HEK293 (cell line): ENCODE measurements at regions not wholly inside any gene's neighbourhood (a gene's known extent, or its start where the extent isn't known, plus 50 kb on each side); places are given as distances from the start of the nearest gene placed in this dataset.

ENCODE experiments used
- CTCF ChIP-seq: fragments of 450-650 bp; formaldehyde crosslinking; IDR thresholded peaks from 2 replicates; pipeline ENCODE4 v1.5.1; 2016; ENCODE audit warnings: missing biosample characterization, missing genetic modification characterization
- HOXA7 ChIP-seq: sonication (generic); formaldehyde crosslinking; IDR thresholded peaks from 2 replicates; pipeline ENCODE4 v1.8.1; 2022; ENCODE audit warnings: missing genetic modification reagents, borderline replicate concordance
- MYNN ChIP-seq: fragments of 450-650 bp; formaldehyde crosslinking; IDR thresholded peaks from 2 replicates; pipeline ENCODE4 v1.5.1; 2016; ENCODE audit warnings: missing biosample characterization, missing genetic modification characterization, borderline replicate concordance
- REST ChIP-seq: fragments of 450-650 bp; formaldehyde crosslinking; IDR thresholded peaks from 2 replicates; pipeline ENCODE4 v1.5.1; 2016; ENCODE audit warnings: missing biosample characterization, missing genetic modification characterization
- SETDB1 ChIP-seq: IDR thresholded peaks from one replicate; pipeline ENCODE4 v1.6.1; 2017; ENCODE audit warnings: mild to moderate bottlenecking, low read length, moderate library complexity, mixed read lengths; ENCODE audit not compliant: insufficient read length
- ZFP37 ChIP-seq: fragments of 450-650 bp; formaldehyde crosslinking; IDR thresholded peaks from 2 replicates; pipeline ENCODE4 v1.5.1; 2016; ENCODE audit warnings: missing biosample characterization, missing genetic modification characterization
- ZIC2 ChIP-seq: fragments of 450-650 bp; formaldehyde crosslinking; IDR thresholded peaks from 2 replicates; pipeline ENCODE4 v1.5.1; 2016; ENCODE audit warnings: missing biosample characterization, missing genetic modification characterization
- ZNF24 ChIP-seq: fragments of 450-650 bp; formaldehyde crosslinking; IDR thresholded peaks from 2 replicates; pipeline ENCODE4 v1.5.1; 2016; ENCODE audit warnings: missing biosample characterization, missing genetic modification characterization
- ZNF394 ChIP-seq: fragments of 450-650 bp; formaldehyde crosslinking; IDR thresholded peaks from 2 replicates; pipeline ENCODE4 v1.5.1; 2016; ENCODE audit warnings: missing biosample characterization, missing genetic modification characterization, mild to moderate bottlenecking, moderate library complexity, borderline replicate concordance
- ZNF449 ChIP-seq: fragments of 450-650 bp; formaldehyde crosslinking; IDR thresholded peaks from 2 replicates; pipeline ENCODE4 v1.5.1; 2017; ENCODE audit warnings: missing biosample characterization, mild to moderate bottlenecking, missing genetic modification characterization, moderate library complexity
- ZNF530 ChIP-seq: fragments of 450-650 bp; formaldehyde crosslinking; IDR thresholded peaks from 2 replicates; pipeline ENCODE4 v1.5.1; 2016; ENCODE audit warnings: low read depth, missing biosample characterization, missing genetic modification characterization
- ZSCAN18 ChIP-seq: fragments of 450-650 bp; formaldehyde crosslinking; IDR thresholded peaks from 2 replicates; pipeline ENCODE4 v1.5.1; 2016; ENCODE audit warnings: missing biosample characterization, missing genetic modification characterization

DNA sequence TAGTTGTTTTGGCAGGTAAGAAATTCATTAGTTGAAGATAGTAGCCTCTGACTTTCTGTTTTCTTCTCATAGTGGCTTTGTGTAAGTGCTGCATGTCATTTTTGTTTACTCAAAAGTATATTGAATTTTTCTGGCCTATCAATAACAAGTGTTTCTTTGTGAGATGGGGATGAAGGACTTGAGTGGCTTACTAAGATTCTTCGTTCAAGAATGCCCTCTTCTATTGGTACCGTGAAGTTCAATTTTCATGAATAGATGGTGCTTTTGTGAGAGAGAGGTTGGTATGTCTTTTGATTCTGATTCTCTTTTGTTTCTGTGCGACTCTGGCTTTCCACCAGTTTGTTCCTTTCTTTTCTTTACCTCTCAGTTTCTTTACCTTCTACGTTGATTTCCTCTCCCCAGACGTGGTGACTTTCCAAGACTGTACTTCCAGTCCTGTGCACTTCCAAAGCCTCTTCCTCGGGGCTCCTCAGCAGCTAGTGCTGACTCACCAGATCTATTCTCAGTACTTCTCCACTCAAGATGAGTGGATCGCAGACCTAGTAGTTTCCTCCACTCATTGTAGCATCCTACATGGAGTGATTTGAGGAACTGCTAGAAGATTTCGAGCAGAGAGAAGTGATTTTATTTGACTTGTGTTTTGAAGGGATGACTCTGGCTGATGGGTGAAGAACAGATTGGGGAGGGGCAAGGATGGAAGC is 82.0 kb upstream of the EPHB3 start:
- TF ChIP-seq ZNF24 (tag by site-specific recombination) (no peak), ZSCAN18 (tag by site-specific recombination) (no peak), ZNF394 (tag by site-specific recombination) (no peak), ZNF530 (tag by site-specific recombination) (no peak), SETDB1 (no peak), ZNF449 (tag by site-specific recombination) (no peak), ZFP37 (tag by site-specific recombination) (no peak), MYNN (no peak), ZIC2 (tag by site-specific recombination) (no peak), CTCF (no peak), REST (tag by site-specific recombination) (no peak), HOXA7 (CRISPR knock-in tag) (no peak)
